PC-3 (cell line): ENCODE measurements at regions not wholly inside any gene's neighbourhood (a gene's known extent, or its start where the extent isn't known, plus 50 kb on each side); places are given as distances from the start of the nearest gene placed in this dataset.

Experiments
- CTCF ChIP-seq: fragments of 300-600 bp; sonication (generic); conservative IDR thresholded peaks from 2 replicates; pipeline ENCODE4 v1.5.1; 2017; ENCODE audit warnings: antibody characterized with exemption, low read depth, mild to moderate bottlenecking, low read length
- EZH2 ChIP-seq: fragments of 300-600 bp; sonication (generic); IDR thresholded peaks from one replicate; pipeline ENCODE4 v1.6.1; 2017; ENCODE audit warnings: antibody characterized with exemption, mild to moderate bottlenecking, low read length; ENCODE audit not compliant: unreplicated experiment
- EZH2phosphoT487 ChIP-seq: fragments of 300-600 bp; sonication (generic); IDR thresholded peaks from 2 replicates; pipeline ENCODE4 v1.6.1; 2018; ENCODE audit warnings: mild to moderate bottlenecking, antibody characterized with exemption, low read length, borderline replicate concordance

DNA sequence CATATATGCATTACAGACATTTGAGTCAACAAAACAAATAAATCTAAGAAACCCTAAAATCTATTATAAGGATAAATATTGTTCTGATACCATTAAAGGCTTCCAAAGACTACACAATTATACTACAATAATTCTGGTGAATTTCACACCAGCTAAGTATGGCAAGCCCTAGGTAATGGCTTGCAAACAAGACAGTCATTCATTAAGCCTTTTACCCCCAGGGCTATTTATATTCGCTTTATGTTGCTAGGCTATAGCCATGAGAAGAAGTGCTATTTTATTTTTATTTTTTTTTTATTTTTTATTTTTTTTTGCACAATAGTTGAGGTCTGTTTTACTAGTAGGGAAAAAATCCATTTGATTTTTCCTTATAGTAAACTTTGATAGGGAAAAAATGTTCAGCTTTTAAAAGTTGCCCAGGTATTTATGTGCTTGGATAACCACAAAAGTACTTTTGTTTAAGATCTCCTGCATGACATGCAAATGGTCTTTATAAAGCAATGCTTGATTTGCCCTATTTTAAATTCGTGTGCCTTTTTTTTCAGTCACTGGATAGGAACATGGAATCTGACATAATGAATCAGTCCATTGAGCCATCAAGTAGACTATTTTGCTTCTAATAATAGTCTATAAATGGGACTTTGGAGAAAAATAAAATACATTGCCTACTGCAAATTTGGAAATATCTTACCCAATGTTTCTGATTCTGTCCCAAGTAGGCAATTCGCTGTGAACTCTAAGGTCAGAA, 946.3 kb upstream of the COX7C start:
- TF ChIP-seq CTCF (no peak), EZH2 (no peak), EZH2phosphoT487 (no peak)
